SJSA1 (cell line): ENCODE measurements at regions not wholly inside any gene's neighbourhood (a gene's known extent, or its start where the extent isn't known, plus 50 kb on each side); places are given as distances from the start of the nearest gene placed in this dataset.

Source experiments
- DNase-seq, 2 experiments: peaks; one replicate each; pipeline ENCODE4 v3.0.0-alpha.2; 2015 to 2020; ENCODE audit warnings: low spot score in 2 of 2, low read depth in 1 of 2
- H3K27ac ChIP-seq: fragments of 250-450 bp; sonication (Bioruptor Pico); 2 replicates; pipeline ENCODE4 v1.5.1; 2020; ENCODE audit warnings: mild to moderate bottlenecking, moderate library complexity
- H3K27me3 ChIP-seq: fragments of 250-450 bp; sonication (Bioruptor Pico); replicated peaks from 2 replicates; pipeline ENCODE4 v1.5.1; 2020; ENCODE audit warnings: mild to moderate bottlenecking, moderate library complexity
- H3K36me3 ChIP-seq: fragments of 250-450 bp; sonication (Bioruptor Pico); 2 replicates; pipeline ENCODE4 v1.5.1; 2020; ENCODE audit warnings: mild to moderate bottlenecking
- H3K4me1 ChIP-seq: fragments of 250-450 bp; sonication (Bioruptor Pico); replicated peaks from 2 replicates; pipeline ENCODE4 v1.6.1; 2021; ENCODE audit warnings: mild to moderate bottlenecking
- H3K4me3 ChIP-seq: fragments of 250-450 bp; sonication (Bioruptor Pico); 2 replicates; pipeline ENCODE4 v1.5.1; 2020; ENCODE audit warnings: mild to moderate bottlenecking
- H3K9me3 ChIP-seq: fragments of 250-450 bp; sonication (Bioruptor Pico); replicated peaks from 2 replicates; pipeline ENCODE4 v1.5.1; 2020; ENCODE audit warnings: mild to moderate bottlenecking

GRCh38 chr2:126399001-126399400, 257.0 kb upstream of the GYPC start:
- Histone ChIP-seq H3K27me3 (no peaks in the 10 kb centered on the region), H3K4me1 (no peaks in the 10 kb centered on the region), H3K27ac (no peak overlapping the region), H3K36me3 (no peaks in the 10 kb centered on the region), H3K4me3 (no peak overlapping the region), H3K9me3 (no peaks in the 10 kb centered on the region; the same call in 1 of the 2 replicates)
- no peak for DNase-seq

- no peaks in the 10 kb centered on the region for H3K27me3 ChIP-seq
- no peak for DNase-seq
- no peaks in the 10 kb centered on the region for H3K4me1 ChIP-seq
- no peaks in the 10 kb centered on the region; the same call in 1 of the 2 replicates for H3K9me3 ChIP-seq
- H3K36me3 ChIP-seq = no peaks in the 10 kb centered on the region
- H3K4me3 ChIP-seq = no peak overlapping the region
- H3K27ac ChIP-seq = no peak overlapping the region
Observed at GRCh38 chr2:126403039-126403628, 252.8 kb upstream of the GYPC start.

GRCh38 chr2:126406267-126406666, 249.7 kb upstream of the GYPC start:
- Histone ChIP-seq H3K4me3 (no peak overlapping the region), H3K4me1 (no peaks in the 10 kb centered on the region), H3K36me3 (no peaks in the 10 kb centered on the region), H3K9me3 (no peaks in the 10 kb centered on the region), H3K27ac (no peak overlapping the region), H3K27me3 (no peaks in the 10 kb centered on the region)
- no peak for DNase-seq

- no peak for DNase-seq
- H3K4me1 ChIP-seq = no peaks in the 10 kb centered on the region
- H3K9me3 ChIP-seq = no peaks in the 10 kb centered on the region
- H3K27ac ChIP-seq = no peak overlapping the region
- H3K4me3 ChIP-seq = no peak overlapping the region
- H3K27me3 ChIP-seq = no peaks in the 10 kb centered on the region
- no peaks in the 10 kb centered on the region for H3K36me3 ChIP-seq
Observed at GRCh38 chr2:126408671-126409070, 247.3 kb upstream of the GYPC start.

GRCh38 chr2:126409850-126410249, 246.1 kb upstream of the GYPC start:
- no peak overlapping the region for H3K27ac ChIP-seq
- no peaks in the 10 kb centered on the region for H3K36me3 ChIP-seq

GRCh38 chr2:126413079-126413478, 242.9 kb upstream of the GYPC start:
- Histone ChIP-seq H3K36me3 (no peaks in the 10 kb centered on the region), H3K27me3 (no peaks in the 10 kb centered on the region), H3K27ac (no peak overlapping the region), H3K9me3 (no peaks in the 10 kb centered on the region), H3K4me1 (no peaks in the 10 kb centered on the region), H3K4me3 (no peak overlapping the region)
- no peak for DNase-seq

More at GRCh38 chr2:126409850-126410249, 246.1 kb upstream of the GYPC start:
- H3K4me1 ChIP-seq = no peaks in the 10 kb centered on the region
- no peak for DNase-seq
- H3K9me3 ChIP-seq = no peaks in the 10 kb centered on the region
- H3K4me3 ChIP-seq = no peak overlapping the region
- H3K27me3 ChIP-seq = no peaks in the 10 kb centered on the region

- Histone ChIP-seq H3K4me3 (no peak overlapping the region), H3K9me3 (no peaks in the 10 kb centered on the region), H3K27me3 (no peaks in the 10 kb centered on the region), H3K36me3 (no peaks in the 10 kb centered on the region), H3K4me1 (no peaks in the 10 kb centered on the region), H3K27ac (no peak overlapping the region)
- no peak for DNase-seq
Observed at GRCh38 chr2:126419403-126419802, 236.6 kb upstream of the GYPC start.

- no peaks in the 10 kb centered on the region for H3K27me3 ChIP-seq
- no peaks in the 10 kb centered on the region for H3K9me3 ChIP-seq
- H3K4me1 ChIP-seq = no peaks in the 10 kb centered on the region
- DNase-seq = no peak
- no peaks in the 10 kb centered on the region for H3K36me3 ChIP-seq
- no peak overlapping the region for H3K27ac ChIP-seq
- H3K4me3 ChIP-seq = no peak overlapping the region
Observed at GRCh38 chr2:126425943-126426342, 230.0 kb upstream of the GYPC start.

GRCh38 chr2:126429103-126429502, 226.9 kb upstream of the GYPC start:
- Histone ChIP-seq H3K9me3 (no peaks in the 10 kb centered on the region), H3K4me3 (no peak overlapping the region), H3K36me3 (no peaks in the 10 kb centered on the region), H3K4me1 (no peaks in the 10 kb centered on the region), H3K27me3 (no peaks in the 10 kb centered on the region), H3K27ac (no peak overlapping the region)
- no peak for DNase-seq

GRCh38 chr2:126431136-126431535, 224.8 kb upstream of the GYPC start:
- Histone ChIP-seq H3K9me3 (no peaks in the 10 kb centered on the region), H3K36me3 (no peaks in the 10 kb centered on the region), H3K4me3 (no peak overlapping the region), H3K4me1 (no peaks in the 10 kb centered on the region), H3K27me3 (no peaks in the 10 kb centered on the region), H3K27ac (no peak overlapping the region)
- DNase-seq = no peak

- no peak for DNase-seq
- Histone ChIP-seq H3K27me3 (no peaks in the 10 kb centered on the region), H3K27ac (no peak overlapping the region), H3K4me3 (no peak overlapping the region), H3K36me3 (no peaks in the 10 kb centered on the region), H3K4me1 (no peaks in the 10 kb centered on the region), H3K9me3 (no peaks in the 10 kb centered on the region)
Observed at GRCh38 chr2:126436411-126436810, 219.5 kb upstream of the GYPC start.

GRCh38 chr2:126437016-126437415, 218.9 kb upstream of the GYPC start:
- DNase-seq = no peak
- no peak overlapping the region for H3K4me3 ChIP-seq
- no peaks in the 10 kb centered on the region for H3K27me3 ChIP-seq
- no peaks in the 10 kb centered on the region for H3K9me3 ChIP-seq
- no peaks in the 10 kb centered on the region for H3K4me1 ChIP-seq
- H3K36me3 ChIP-seq = no peaks in the 10 kb centered on the region
- H3K27ac ChIP-seq = no peak overlapping the region

- Histone ChIP-seq H3K27ac (no peak overlapping the region), H3K36me3 (no peaks in the 10 kb centered on the region), H3K4me3 (no peak overlapping the region), H3K27me3 (no peaks in the 10 kb centered on the region), H3K4me1 (no peaks in the 10 kb centered on the region), H3K9me3 (no peaks in the 10 kb centered on the region)
- DNase-seq = no peak
Observed at GRCh38 chr2:126444512-126444911, 211.4 kb upstream of the GYPC start.

GRCh38 chr2:126446106-126446695, 209.8 kb upstream of the GYPC start:
- no peak for DNase-seq
- no peaks in the 10 kb centered on the region for H3K4me1 ChIP-seq
- no peak overlapping the region for H3K4me3 ChIP-seq
- no peak overlapping the region for H3K27ac ChIP-seq
- no peaks in the 10 kb centered on the region for H3K9me3 ChIP-seq
- no peaks in the 10 kb centered on the region for H3K27me3 ChIP-seq
- H3K36me3 ChIP-seq = no peaks in the 10 kb centered on the region

GRCh38 chr2:126448611-126449010, 207.3 kb upstream of the GYPC start:
- Histone ChIP-seq H3K4me1 (no peaks in the 10 kb centered on the region), H3K36me3 (no peaks in the 10 kb centered on the region), H3K27me3 (no peaks in the 10 kb centered on the region), H3K9me3 (no peaks in the 10 kb centered on the region), H3K27ac (no peak overlapping the region), H3K4me3 (no peak overlapping the region)
- no peak for DNase-seq
